ENCODE measurements at regions not wholly inside any gene's neighbourhood (a gene's known extent, or its start where the extent isn't known, plus 50 kb on each side); places are given as distances from the start of the nearest gene placed in this dataset.

DNA sequence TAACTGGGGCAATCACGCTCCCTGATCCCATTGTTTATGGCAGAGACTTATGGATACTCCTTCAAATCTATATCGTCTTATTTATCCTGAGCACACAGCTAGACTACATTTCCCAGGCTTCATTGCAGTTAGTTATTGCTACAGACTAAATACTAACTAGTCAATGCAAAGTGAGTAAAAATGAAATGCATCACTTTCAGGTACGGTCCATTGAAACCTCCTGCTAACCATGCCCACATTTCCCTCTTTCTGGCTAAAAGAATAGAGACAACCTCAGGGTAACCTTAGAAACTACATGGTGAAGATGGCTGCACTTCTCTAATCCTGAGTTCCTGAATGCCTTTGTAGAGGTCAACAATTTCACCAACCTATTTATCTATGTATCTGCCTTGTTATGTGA, 437.4 kb downstream of the EPHA4 start:
- no peaks in the 10 kb centered on the region for H3K79me2 ChIP-seq (ENCODE audit: insufficient read depth, low read length)
- no peaks in the 10 kb centered on the region for H3K9me3 ChIP-seq (ENCODE audit: insufficient read depth, low read depth, low read length)
- no peaks in the 10 kb centered on the region for H4K20me1 ChIP-seq (ENCODE audit: insufficient read depth, low read length, poor library complexity, severe bottlenecking)
- no peaks in the 10 kb centered on the region for H3F3A ChIP-seq (ENCODE audit: low read depth)
- no peak overlapping the region for H2AFZ ChIP-seq (ENCODE audit: low read length)
- no peak overlapping the region for H3K4me2 ChIP-seq (ENCODE audit: low read depth, low read length, poor library complexity, severe bottlenecking)
- no peak for TF ChIP-seq EZH2phosphoT487 (IDR thresholded peaks at IDR 0.05; ENCODE audit: borderline replicate concordance)
- TF ChIP-seq, protein P1, sequence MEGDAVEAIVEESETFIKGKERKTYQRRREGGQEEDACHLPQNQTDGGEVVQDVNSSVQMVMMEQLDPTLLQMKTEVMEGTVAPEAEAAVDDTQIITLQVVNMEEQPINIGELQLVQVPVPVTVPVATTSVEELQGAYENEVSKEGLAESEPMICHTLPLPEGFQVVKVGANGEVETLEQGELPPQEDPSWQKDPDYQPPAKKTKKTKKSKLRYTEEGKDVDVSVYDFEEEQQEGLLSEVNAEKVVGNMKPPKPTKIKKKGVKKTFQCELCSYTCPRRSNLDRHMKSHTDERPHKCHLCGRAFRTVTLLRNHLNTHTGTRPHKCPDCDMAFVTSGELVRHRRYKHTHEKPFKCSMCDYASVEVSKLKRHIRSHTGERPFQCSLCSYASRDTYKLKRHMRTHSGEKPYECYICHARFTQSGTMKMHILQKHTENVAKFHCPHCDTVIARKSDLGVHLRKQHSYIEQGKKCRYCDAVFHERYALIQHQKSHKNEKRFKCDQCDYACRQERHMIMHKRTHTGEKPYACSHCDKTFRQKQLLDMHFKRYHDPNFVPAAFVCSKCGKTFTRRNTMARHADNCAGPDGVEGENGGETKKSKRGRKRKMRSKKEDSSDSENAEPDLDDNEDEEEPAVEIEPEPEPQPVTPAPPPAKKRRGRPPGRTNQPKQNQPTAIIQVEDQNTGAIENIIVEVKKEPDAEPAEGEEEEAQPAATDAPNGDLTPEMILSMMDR (conservative IDR thresholded peaks at IDR 0.05; ENCODE audit: low read length) = no peak
- H3K9ac ChIP-seq (ENCODE audit: low read depth, low read length, poor library complexity, severe bottlenecking) = no peak overlapping the region
- H3K4me3 ChIP-seq (ENCODE audit: low read length, poor library complexity, severe bottlenecking) = no peak overlapping the region
- no peaks in the 10 kb centered on the region for H3K9me2 ChIP-seq (replicated peaks; ENCODE audit: low read depth, low read length)
- no peaks in the 10 kb centered on the region for H3K36me3 ChIP-seq (ENCODE audit: insufficient read depth, low read length)
- no peaks in the 10 kb centered on the region for H3K27me3 ChIP-seq (ENCODE audit: insufficient read depth, low read length, poor library complexity, severe bottlenecking)
- no peaks in the 10 kb centered on the region for H3K4me1 ChIP-seq (ENCODE audit: insufficient read depth, low read length, poor library complexity, severe bottlenecking)

DNA sequence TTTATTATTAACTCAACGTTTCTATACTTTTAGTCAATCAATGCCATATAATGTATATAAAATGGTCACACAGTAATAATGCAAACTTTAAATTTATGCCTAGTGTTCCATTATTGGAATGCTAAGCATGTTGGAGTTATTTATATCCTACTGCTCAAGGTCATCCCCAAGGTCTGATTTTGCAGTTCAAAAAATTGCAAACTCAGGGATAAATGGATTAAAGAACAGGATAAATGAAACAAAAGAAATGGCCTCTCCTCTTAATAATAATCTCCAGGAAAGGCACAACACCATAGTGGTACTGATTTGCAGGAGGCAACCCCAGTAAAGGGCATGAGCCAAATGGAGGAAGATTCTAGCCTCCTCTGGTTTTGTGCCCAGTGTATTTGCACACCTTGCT, 436.4 kb downstream of the EPHA4 start:
- Histone ChIP-seq H3K79me2 (ENCODE audit: insufficient read depth, low read length) (no peaks in the 10 kb centered on the region), H2AFZ (ENCODE audit: low read length) (no peak overlapping the region), H3K9me2 (replicated peaks; ENCODE audit: low read depth, low read length) (no peaks in the 10 kb centered on the region), H4K20me1 (ENCODE audit: insufficient read depth, low read length, poor library complexity, severe bottlenecking) (no peaks in the 10 kb centered on the region), H3K4me3 (ENCODE audit: low read length, poor library complexity, severe bottlenecking) (no peak overlapping the region), H3K9me3 (ENCODE audit: insufficient read depth, low read depth, low read length) (no peaks in the 10 kb centered on the region), H3K36me3 (ENCODE audit: insufficient read depth, low read length) (no peaks in the 10 kb centered on the region), H3K9ac (ENCODE audit: low read depth, low read length, poor library complexity, severe bottlenecking) (no peak overlapping the region), H3K4me2 (ENCODE audit: low read depth, low read length, poor library complexity, severe bottlenecking) (no peak overlapping the region), H3F3A (ENCODE audit: low read depth) (no peaks in the 10 kb centered on the region), H3K4me1 (ENCODE audit: insufficient read depth, low read length, poor library complexity, severe bottlenecking) (no peaks in the 10 kb centered on the region), H3K27me3 (ENCODE audit: insufficient read depth, low read length, poor library complexity, severe bottlenecking) (no peaks in the 10 kb centered on the region)
- TF ChIP-seq, protein P1 (conservative IDR thresholded peaks at IDR 0.05; ENCODE audit: low read length) = no peak
- no peak for TF ChIP-seq EZH2phosphoT487 (IDR thresholded peaks at IDR 0.05; ENCODE audit: borderline replicate concordance)

DNA sequence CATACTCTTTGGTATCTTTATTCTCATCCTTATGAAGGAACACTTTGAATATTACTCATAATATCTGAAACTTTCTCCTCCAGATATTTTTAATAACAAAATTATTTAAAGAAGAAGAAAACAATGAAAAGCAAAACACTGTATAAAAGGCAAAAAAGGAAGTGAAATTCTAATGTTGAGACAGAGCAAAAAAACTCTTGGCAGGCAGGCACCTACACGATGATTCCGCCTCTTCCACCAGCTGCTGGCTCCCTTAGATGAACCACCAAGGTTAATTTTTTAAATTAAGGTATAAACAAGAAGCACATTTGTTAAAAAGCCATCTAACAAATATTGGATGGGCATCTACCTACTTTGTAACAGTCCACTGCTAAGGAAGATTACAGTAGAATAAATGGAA, 434.7 kb downstream of the EPHA4 start:
- H2AFZ ChIP-seq (ENCODE audit: low read length) = no peak overlapping the region
- no peak overlapping the region for H3K4me2 ChIP-seq (ENCODE audit: low read depth, low read length, poor library complexity, severe bottlenecking)
- no peaks in the 10 kb centered on the region for H4K20me1 ChIP-seq (ENCODE audit: insufficient read depth, low read length, poor library complexity, severe bottlenecking)
- H3K4me3 ChIP-seq (ENCODE audit: low read length, poor library complexity, severe bottlenecking) = no peak overlapping the region
- H3K4me1 ChIP-seq (ENCODE audit: insufficient read depth, low read length, poor library complexity, severe bottlenecking) = no peaks in the 10 kb centered on the region
- H3F3A ChIP-seq (ENCODE audit: low read depth) = no peaks in the 10 kb centered on the region
- no peaks in the 10 kb centered on the region for H3K79me2 ChIP-seq (ENCODE audit: insufficient read depth, low read length)
- H3K9me2 ChIP-seq (replicated peaks; ENCODE audit: low read depth, low read length) = no peaks in the 10 kb centered on the region
- no peaks in the 10 kb centered on the region for H3K9me3 ChIP-seq (ENCODE audit: insufficient read depth, low read depth, low read length)
- no peaks in the 10 kb centered on the region for H3K36me3 ChIP-seq (ENCODE audit: insufficient read depth, low read length)
- TF ChIP-seq EZH2phosphoT487 (IDR thresholded peaks at IDR 0.05; ENCODE audit: borderline replicate concordance) = no peak
- TF ChIP-seq, protein P1 (conservative IDR thresholded peaks at IDR 0.05; ENCODE audit: low read length) = no peak
- no peaks in the 10 kb centered on the region for H3K27me3 ChIP-seq (ENCODE audit: insufficient read depth, low read length, poor library complexity, severe bottlenecking)
- no peak overlapping the region for H3K9ac ChIP-seq (ENCODE audit: low read depth, low read length, poor library complexity, severe bottlenecking)

Data from Loucy (cell line).